CD8-positive, alpha-beta memory T cell (primary cell): ENCODE measurements at regions not wholly inside any gene's neighbourhood (a gene's known extent, or its start where the extent isn't known, plus 50 kb on each side); places are given as distances from the start of the nearest gene placed in this dataset.
"Not testable (repeated sequence)": the region's sequence is repeated elsewhere in the genome, so short reads cannot be mapped to it uniquely, and the experiment has no call there.

Experiments used
- CTCF ChIA-PET: fragments of 350-600 bp; sonication (Branson Sonifier 250); formaldehyde crosslinking; loops from one replicate; lab custom pipeline; 2021; ENCODE audit warnings: antibody characterized with exemption; lab: Charles Lee
- POLR2A ChIA-PET: fragments of 350-600 bp; sonication (Branson Sonifier 250); formaldehyde crosslinking; loops from one replicate; lab custom pipeline; 2021; ENCODE audit warnings: antibody characterized with exemption; lab: Charles Lee
- DNase-seq, 5 donors: peaks; one replicate each; pipeline versions ENCODE4 v3.0.0 to v3.0.0-alpha.2; 2020 to 2022; ENCODE audit warnings: mixed read lengths in 1 of 5
- H3K27ac ChIP-seq: one replicate; pipeline ENCODE4 v1.7.0; 2013; ENCODE audit warnings: low read depth, mild to moderate bottlenecking, low read length, moderate library complexity
- H3K27me3 ChIP-seq: 2 replicates; pipeline ENCODE4 v1.7.0; 2013; ENCODE audit warnings: low read length, mild to moderate bottlenecking; ENCODE audit not compliant: insufficient read depth, poor library complexity, severe bottlenecking
- H3K36me3 ChIP-seq: 2 replicates; pipeline ENCODE4 v1.7.0; 2013; ENCODE audit warnings: mild to moderate bottlenecking, low read length, moderate library complexity; ENCODE audit not compliant: insufficient read depth
- H3K4me1 ChIP-seq: 2 replicates; pipeline ENCODE4 v1.7.0; 2013; ENCODE audit warnings: mild to moderate bottlenecking, low read length, moderate library complexity; ENCODE audit not compliant: insufficient read depth
- H3K4me3 ChIP-seq: 2 replicates; pipeline ENCODE4 v1.7.0; 2013; ENCODE audit warnings: mild to moderate bottlenecking, low read length
- H3K9me3 ChIP-seq: 2 replicates; pipeline ENCODE4 v1.7.0; 2013; ENCODE audit warnings: mild to moderate bottlenecking, low read length
- H3K27ac Mint-ChIP-seq, 8 donors: one replicate each; pipeline ENCODE4 v1.8.0; 2020 to 2021; ENCODE audit warnings: mixed read lengths in 8 of 8, mild to moderate bottlenecking in 6 of 8, inconsistent platforms in 3 of 8, moderate library complexity in 3 of 8
- H3K27me3 Mint-ChIP-seq, 2 donors: one replicate each; pipeline ENCODE4 v1.8.0; 2020 to 2021; ENCODE audit warnings: mixed read lengths in 2 of 2, mild to moderate bottlenecking in 1 of 2, moderate library complexity in 1 of 2
- H3K36me3 Mint-ChIP-seq, 3 donors: one replicate each; pipeline ENCODE4 v1.8.0; 2020 to 2021; ENCODE audit warnings: mixed read lengths in 3 of 3, inconsistent platforms in 1 of 3, mild to moderate bottlenecking in 1 of 3
- H3K4me1 Mint-ChIP-seq, 3 donors: one replicate each; pipeline ENCODE4 v1.8.0; 2020 to 2021; ENCODE audit warnings: mixed read lengths in 3 of 3, inconsistent platforms in 1 of 3, mild to moderate bottlenecking in 1 of 3
- H3K4me3 Mint-ChIP-seq, 7 donors: one replicate each; pipeline ENCODE4 v1.8.0; 2020 to 2021; ENCODE audit warnings: mixed read lengths in 7 of 7, mild to moderate bottlenecking in 6 of 7, moderate library complexity in 4 of 7, inconsistent platforms in 2 of 7
- H3K9me3 Mint-ChIP-seq, 5 donors: one replicate each; pipeline ENCODE4 v1.8.0; 2020 to 2022; ENCODE audit warnings: mixed read lengths in 5 of 5, mild to moderate bottlenecking in 3 of 5, moderate library complexity in 2 of 5, inconsistent platforms in 1 of 5

DNA sequence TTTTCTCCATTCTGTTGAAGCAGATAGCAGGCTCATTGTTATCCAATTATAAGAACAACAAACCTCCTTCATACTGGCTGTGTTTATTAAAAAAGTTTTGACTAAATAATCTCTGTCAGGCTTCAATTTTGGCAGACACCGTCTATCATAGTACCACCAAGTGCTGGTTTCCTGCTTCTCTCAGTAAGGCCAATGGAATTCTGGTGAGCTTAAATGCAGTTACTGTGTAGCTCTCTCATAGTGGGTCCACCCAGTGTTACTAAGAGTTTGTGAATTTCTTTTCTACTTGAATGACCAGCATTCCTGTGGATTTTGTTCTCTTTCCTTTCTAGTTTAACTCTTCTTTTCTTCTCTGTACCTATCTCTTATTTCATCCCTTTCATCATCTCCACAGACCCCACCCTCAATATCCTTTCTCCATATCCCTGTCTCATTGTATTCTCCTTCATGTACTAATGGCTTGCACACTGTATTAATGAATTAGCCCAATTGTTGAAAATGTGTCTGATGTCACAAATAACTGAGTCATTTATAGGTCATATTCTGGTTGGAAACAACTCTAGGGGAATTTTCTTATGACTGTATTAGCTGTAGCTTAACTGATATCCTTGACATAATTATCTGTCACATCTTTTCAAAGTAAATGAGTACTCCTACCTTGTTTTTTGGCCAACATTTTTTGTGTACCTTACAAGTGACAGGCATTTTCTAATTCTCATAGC lies 372.1 kb downstream of the FAT3 start:
- H3K4me3 Mint-ChIP-seq, result no peak overlapping the region
- CTCF ChIA-PET, result no interaction called here
- Histone ChIP-seq H3K4me1 (no peaks in the 10 kb centered on the region), H3K27me3 (no peaks in the 10 kb centered on the region), H3K4me3 (no peak overlapping the region), H3K36me3 (no peaks in the 10 kb centered on the region), H3K27ac (no peak overlapping the region), H3K9me3 (no peaks in the 10 kb centered on the region)
- DNase-seq, result no peak
- no peaks in the 10 kb centered on the region for H3K36me3 Mint-ChIP-seq
- peaks cover 0 to 7% (median 0%) of the 10 kb centered on the region in 5 donors for H3K9me3 Mint-ChIP-seq
- no peaks in the 10 kb centered on the region for H3K4me1 Mint-ChIP-seq
- POLR2A ChIA-PET, result no interaction called here
- H3K27ac Mint-ChIP-seq, result no peak overlapping the region
- H3K27me3 Mint-ChIP-seq, result no peaks in the 10 kb centered on the region

DNA sequence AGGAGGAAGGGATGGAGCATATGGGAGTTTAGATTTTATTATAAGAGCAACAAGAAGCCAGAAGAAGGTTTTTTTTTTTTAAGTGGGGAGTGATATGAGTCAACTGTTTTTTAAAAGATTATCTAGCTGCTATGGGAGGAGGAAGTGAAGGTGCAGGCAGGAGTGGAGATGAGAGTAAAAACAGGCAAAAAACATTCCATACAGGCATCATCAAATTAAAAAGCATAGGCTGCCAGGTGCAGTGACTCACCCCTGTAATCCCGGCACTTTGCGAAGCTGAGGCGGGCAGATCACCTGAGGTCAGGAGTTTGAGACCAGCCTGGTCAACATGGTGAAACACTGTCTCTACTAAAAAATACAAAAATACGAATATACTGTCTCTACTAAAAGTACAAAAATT lies 368.4 kb upstream of the MTNR1B start:
- ChIA-PET POLR2A (no interaction called here), CTCF (no interaction called here)
- Histone ChIP-seq H3K9me3 (no peaks in the 10 kb centered on the region), H3K4me3 (no peak overlapping the region), H3K27ac (no peak overlapping the region), H3K4me1 (no peaks in the 10 kb centered on the region), H3K36me3 (no peaks in the 10 kb centered on the region), H3K27me3 (no peaks in the 10 kb centered on the region)
- peaks cover 0 to 7% (median 2%) of the 10 kb centered on the region in 5 donors for H3K9me3 Mint-ChIP-seq
- H3K4me3 Mint-ChIP-seq, result no peak overlapping the region
- H3K4me1 Mint-ChIP-seq, result no peaks in the 10 kb centered on the region
- H3K36me3 Mint-ChIP-seq, result no peaks in the 10 kb centered on the region
- H3K27me3 Mint-ChIP-seq, result no peaks in the 10 kb centered on the region
- no peak for DNase-seq
- H3K27ac Mint-ChIP-seq, result peak overlapping the region in 1 of 8 donors; percentile 32

DNA sequence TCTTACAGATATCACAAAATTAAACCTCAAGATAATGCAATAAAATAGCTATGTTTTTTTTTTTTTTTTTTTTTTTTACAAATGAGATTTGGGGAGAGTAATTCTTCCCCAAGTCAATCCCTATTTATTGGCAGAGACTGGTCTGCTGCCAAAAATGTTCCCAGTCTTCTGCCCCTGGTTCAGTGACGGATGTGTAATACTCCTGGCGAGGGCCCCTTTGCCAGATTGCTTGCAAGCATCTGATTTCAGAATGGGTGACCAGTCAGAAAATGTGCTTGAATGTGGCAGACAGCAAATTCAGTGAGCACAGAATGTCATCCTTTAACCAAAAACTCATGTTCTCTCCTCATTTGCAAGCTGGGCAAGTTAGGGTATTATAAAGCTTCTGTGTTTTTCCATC lies 363.8 kb upstream of the MTNR1B start:
- Histone ChIP-seq H3K9me3 (no peaks in the 10 kb centered on the region), H3K27ac (no peak overlapping the region), H3K27me3 (no peaks in the 10 kb centered on the region), H3K4me3 (no peak overlapping the region), H3K4me1 (no peaks in the 10 kb centered on the region), H3K36me3 (no peaks in the 10 kb centered on the region)
- CTCF ChIA-PET, result no interaction called here
- Mint-ChIP-seq H3K27me3 (no peaks in the 10 kb centered on the region), H3K4me1 (no peaks in the 10 kb centered on the region), H3K4me3 (no peak overlapping the region), H3K36me3 (no peaks in the 10 kb centered on the region), H3K27ac (no peak overlapping the region), H3K9me3 (peaks cover 0 to 7% (median 2%) of the 10 kb centered on the region in 5 donors)
- no peak for DNase-seq
- POLR2A ChIA-PET, result no interaction called here

DNA sequence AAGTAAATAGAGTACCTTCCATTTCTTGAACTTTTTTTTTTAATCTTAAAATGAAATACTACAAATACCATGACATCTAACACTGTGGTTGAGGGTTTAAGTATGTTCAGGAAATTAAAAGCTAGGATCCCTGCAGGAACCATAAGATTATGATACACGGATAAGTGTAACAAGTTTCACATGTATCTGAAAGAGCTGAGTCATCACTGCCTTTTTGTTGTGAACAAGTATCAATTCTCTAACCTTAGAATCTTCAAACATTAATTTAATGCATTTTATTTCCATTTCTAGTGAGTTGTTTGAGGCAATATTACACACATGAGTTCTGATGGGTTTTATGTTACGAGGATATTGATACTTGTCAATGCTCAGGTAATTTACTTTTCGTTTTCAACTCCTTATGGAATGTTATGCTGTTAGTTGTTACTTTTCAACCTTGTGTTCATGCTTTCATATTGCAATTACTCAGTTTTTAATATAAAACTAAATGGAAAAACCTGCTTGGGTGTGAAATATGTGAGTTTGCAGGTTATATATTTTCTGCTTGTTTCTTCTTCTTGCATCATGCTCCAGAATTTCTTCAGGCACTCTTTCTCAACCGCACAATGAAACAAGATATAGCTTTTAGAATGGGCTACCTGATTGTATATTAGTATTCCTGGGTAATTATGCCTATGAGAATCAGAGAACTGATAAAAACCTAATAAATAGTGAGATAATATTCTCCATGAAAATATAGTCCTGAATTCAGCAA lies 361.3 kb upstream of the MTNR1B start:
- Mint-ChIP-seq H3K4me3 (no peak overlapping the region), H3K4me1 (no peaks in the 10 kb centered on the region), H3K9me3 (peaks cover 0 to 8% (median 0%) of the 10 kb centered on the region in 5 donors), H3K27ac (no peak overlapping the region), H3K36me3 (no peaks in the 10 kb centered on the region), H3K27me3 (no peaks in the 10 kb centered on the region)
- no peaks in the 10 kb centered on the region for H3K4me1 ChIP-seq
- no peak for DNase-seq
- no peaks in the 10 kb centered on the region for H3K9me3 ChIP-seq
- H3K27ac ChIP-seq, result no peak overlapping the region
- no peaks in the 10 kb centered on the region for H3K27me3 ChIP-seq
- ChIA-PET CTCF (no interaction called here), POLR2A (no interaction called here)
- no peak overlapping the region for H3K4me3 ChIP-seq
- H3K36me3 ChIP-seq, result no peaks in the 10 kb centered on the region

GRCh38 chr11:92611157-92611556 lies 358.3 kb upstream of the MTNR1B start:
- ChIA-PET POLR2A (no interaction called here), CTCF (no interaction called here)
- Mint-ChIP-seq H3K36me3 (no peaks in the 10 kb centered on the region), H3K4me1 (no peaks in the 10 kb centered on the region), H3K27ac (no peak overlapping the region), H3K27me3 (no peaks in the 10 kb centered on the region), H3K4me3 (no peak overlapping the region), H3K9me3 (peaks cover 0 to 5% (median 0%) of the 10 kb centered on the region in 5 donors)
- Histone ChIP-seq H3K27me3 (no peaks in the 10 kb centered on the region), H3K9me3 (no peaks in the 10 kb centered on the region), H3K4me3 (no peak overlapping the region), H3K27ac (no peak overlapping the region), H3K36me3 (no peaks in the 10 kb centered on the region), H3K4me1 (no peaks in the 10 kb centered on the region)
- no peak for DNase-seq

- CTCF ChIA-PET, POLR2A ChIA-PET, H3K9me3 ChIP-seq, H3K27me3 Mint-ChIP-seq, H3K27ac Mint-ChIP-seq, H3K36me3 ChIP-seq, DNase-seq, H3K27me3 ChIP-seq, H3K36me3 Mint-ChIP-seq, H3K4me1 Mint-ChIP-seq, H3K4me1 ChIP-seq, H3K4me3 Mint-ChIP-seq, H3K4me3 ChIP-seq, H3K27ac ChIP-seq: not testable (repeated sequence)
- peaks cover 0 to 11% (median 0%) of the 10 kb centered on the region in 5 donors for H3K9me3 Mint-ChIP-seq
Measured at GRCh38 chr11:92618020-92618419, 351.4 kb upstream of the MTNR1B start.

DNA sequence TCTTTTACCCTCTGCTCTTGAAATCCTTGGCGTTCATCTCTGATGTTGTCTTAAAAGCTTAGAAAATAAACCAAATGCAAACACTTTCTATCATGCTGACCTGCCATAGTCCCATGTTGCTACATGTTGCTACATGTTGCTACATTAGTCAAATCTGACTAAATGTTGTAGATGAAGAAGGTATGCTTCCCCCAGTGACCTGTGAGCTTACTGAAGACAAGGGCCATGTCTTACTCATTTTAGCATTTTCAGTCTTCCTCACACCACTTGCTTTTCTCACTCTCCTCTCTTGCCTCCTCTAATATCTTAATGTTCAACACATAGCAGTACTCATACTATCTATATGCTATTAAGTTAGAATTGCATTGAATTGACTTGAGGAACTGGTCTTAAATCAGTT lies 346.4 kb upstream of the MTNR1B start:
- no peaks in the 10 kb centered on the region for H3K9me3 ChIP-seq
- Mint-ChIP-seq H3K27ac (no peak overlapping the region), H3K9me3 (peaks cover 0 to 7% (median 0%) of the 10 kb centered on the region in 5 donors), H3K4me3 (no peak overlapping the region), H3K4me1 (no peaks in the 10 kb centered on the region), H3K36me3 (no peaks in the 10 kb centered on the region), H3K27me3 (no peaks in the 10 kb centered on the region)
- no peak for DNase-seq
- H3K36me3 ChIP-seq, result no peaks in the 10 kb centered on the region
- no peaks in the 10 kb centered on the region for H3K27me3 ChIP-seq
- ChIA-PET POLR2A (no interaction called here), CTCF (no interaction called here)
- H3K4me1 ChIP-seq, result no peaks in the 10 kb centered on the region
- H3K27ac ChIP-seq, result no peak overlapping the region
- H3K4me3 ChIP-seq, result no peak overlapping the region

DNA sequence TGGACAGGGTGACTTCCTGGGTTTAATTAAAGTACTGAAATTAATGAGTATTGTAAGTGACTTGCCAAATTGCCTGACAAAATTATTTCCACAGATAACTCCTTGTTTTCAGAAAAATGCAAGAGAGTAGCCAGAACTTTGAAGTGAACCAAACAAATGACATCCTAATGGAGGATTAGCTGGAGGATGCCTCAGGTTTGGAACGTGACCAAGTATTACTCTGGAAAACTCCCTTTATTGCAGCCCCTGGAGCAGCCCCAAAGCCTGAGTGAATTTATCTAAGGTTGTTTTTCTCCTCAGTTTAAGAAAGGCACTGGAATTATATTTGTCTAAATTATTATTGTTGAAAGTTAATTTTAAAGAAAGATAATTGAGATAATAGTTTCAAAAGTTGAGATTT lies 343.6 kb upstream of the MTNR1B start:
- H3K4me1 Mint-ChIP-seq, result no peaks in the 10 kb centered on the region

More for the DNA sequence above, 343.6 kb upstream of the MTNR1B start:
- ChIA-PET POLR2A (no interaction called here), CTCF (no interaction called here)
- Histone ChIP-seq H3K9me3 (no peaks in the 10 kb centered on the region), H3K27ac (no peak overlapping the region), H3K27me3 (no peaks in the 10 kb centered on the region), H3K4me1 (no peaks in the 10 kb centered on the region), H3K4me3 (no peak overlapping the region), H3K36me3 (no peaks in the 10 kb centered on the region)
- no peaks in the 10 kb centered on the region for H3K36me3 Mint-ChIP-seq
- H3K4me3 Mint-ChIP-seq, result no peak overlapping the region
- no peaks in the 10 kb centered on the region for H3K27me3 Mint-ChIP-seq
- H3K9me3 Mint-ChIP-seq, result peaks cover 0 to 5% (median 0%) of the 10 kb centered on the region in 5 donors
- no peak for DNase-seq
- no peak overlapping the region for H3K27ac Mint-ChIP-seq
